Adrenal gland (tissue), 9 donors: ENCODE measurements at regions not wholly inside any gene's neighbourhood (a gene's known extent, or its start where the extent isn't known, plus 50 kb on each side); places are given as distances from the start of the nearest gene placed in this dataset.

Experiments
- DNase-seq, 7 donors: peaks; one replicate each; pipeline ENCODE4 v3.0.0-alpha.2; 2019 to 2020
- H3K27ac ChIP-seq, 5 donors: fragments of 200-600 bp; sonication (generic) in 4 of 5; 1 replicate in 3 of 5; 2 replicates in 2 of 5; pipeline versions ENCODE4 v1.5.1 to v1.8.0; 2016 to 2020; ENCODE audit warnings: mild to moderate bottlenecking in 1 of 5
- H3K27me3 ChIP-seq: fragments of 200-600 bp; 2 replicates; pipeline ENCODE4 v1.8.0; 2021
- H3K36me3 ChIP-seq, 2 donors: fragments of 200-600 bp; replicated peaks in 1 of 2; 1 replicate in 1 of 2; 2 replicates in 1 of 2; pipeline versions ENCODE4 v1.5.1 to v1.8.0; 2018 to 2022
- H3K4me1 ChIP-seq, 2 donors: fragments of 200-600 bp; replicated peaks in 1 of 2; 1 replicate in 1 of 2; 2 replicates in 1 of 2; pipeline versions ENCODE4 v1.5.1 to v1.8.0; 2018 to 2021
- H3K4me3 ChIP-seq, 4 donors: fragments of 200-600 bp; sonication (generic) in 3 of 4; one replicate each; pipeline ENCODE4 v1.5.1; 2016 to 2018
- H3K9me3 ChIP-seq, 3 donors: fragments of 200-600 bp; sonication (generic) in 1 of 3; replicated peaks in 1 of 3; 1 replicate in 2 of 3; 2 replicates in 1 of 3; pipeline versions ENCODE4 v1.5.1 to v1.8.0; 2016 to 2021
- CTCF ChIP-seq, 6 experiments: fragments of 450-650 bp in 4 of 6; fragments of 200-600 bp in 2 of 6; sonication (generic) in 1 of 6; IDR thresholded peaks; 1 replicate in 5 of 6; 2 replicates in 1 of 6; pipeline versions ENCODE4 v1.5.1 to v1.8.0; 2016 to 2021; ENCODE audit warnings: antibody characterized with exemption in 6 of 6, mild to moderate bottlenecking in 2 of 6, moderate library complexity in 1 of 6
- POLR2A ChIP-seq, 2 donors: fragments of 450-650 bp; IDR thresholded peaks; one replicate each; pipeline ENCODE4 v1.6.1; 2017; ENCODE audit warnings: antibody characterized with exemption in 2 of 2, mild to moderate bottlenecking in 2 of 2, moderate library complexity in 1 of 2
- WGBS, 4 donors: extraction: QIAGEN DNeasy Blood & Tissue Kit in 2 of 4; methylation state at CpG; one replicate each; pipeline versions ENCODE4 v1.1.5 to v1.1.7; 2013 to 2017; 5-methylcytosine and 5-hydroxymethylcytosine counted together
- intact Hi-C, 2 donors: fragments of 100-400 bp; cut with DNase I; formaldehyde crosslinking; loops; one replicate each; pipeline versions ENCODE4 v1.14.1 to v1.15.0; 2022 to 2023
- donor health status: healthy with polysubstance abuse.
- donor health status: Bipolar disorder and iron deficiency.
- donor health status: DM: yes; HTN: yes; CAD: no.
- donor health status: DM: no; HTN: no; CAD: no.
- donor health status: DM: no; HTN: no; CAD: no.

DNA sequence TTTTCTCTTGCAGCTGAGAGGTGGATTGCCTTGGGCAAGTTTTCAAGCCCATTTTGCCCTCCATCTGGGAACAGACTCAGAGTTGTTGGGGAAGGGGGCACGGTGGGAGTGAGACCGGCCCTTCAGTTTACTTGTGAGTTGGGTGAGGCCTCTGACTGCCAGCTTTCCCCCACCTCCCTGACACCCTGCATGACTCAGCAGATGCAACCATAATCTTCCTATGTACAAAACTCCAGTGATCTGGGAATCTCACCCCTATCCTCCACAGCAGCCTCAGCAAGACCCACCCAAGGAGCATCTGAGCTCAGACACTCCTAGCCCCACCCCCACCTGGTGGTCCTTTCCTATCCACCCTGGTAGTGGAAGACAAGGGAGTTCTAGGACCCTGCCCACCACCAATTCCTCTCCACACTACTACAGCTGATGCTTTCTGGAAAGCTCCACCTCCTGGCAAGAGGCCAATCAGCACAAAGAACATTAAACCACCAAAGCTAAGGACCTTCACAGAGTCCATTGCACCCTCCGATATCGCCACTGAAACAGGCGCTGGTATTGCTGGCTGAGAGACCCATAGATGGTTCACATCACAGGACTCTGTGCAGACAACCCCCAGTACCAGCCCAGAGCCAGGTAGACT, 99.4 kb upstream of the STK26 start:
- no peak for TF ChIP-seq CTCF (IDR thresholded peaks at IDR 0.05)
- no peak for TF ChIP-seq POLR2A (IDR thresholded peaks at IDR 0.05)
- Histone ChIP-seq H3K9me3 (no peaks in the 10 kb centered on the region), H3K4me1 (no peaks in the 10 kb centered on the region), H3K4me3 (no peak overlapping the region), H3K36me3 (no peaks in the 10 kb centered on the region), H3K27ac (no peak overlapping the region), H3K27me3 (peaks cover 18% of the 10 kb centered on the region)
- intact Hi-C loops, result no loop called here
- no peak for DNase-seq
- 75 to 100% (median 88%) methylated on average over 2 to 5 of the region's 5 CpGs for WGBS, 4 donors

- intact Hi-C loops, result no loop called here
- Histone ChIP-seq H3K4me3 (no peak overlapping the region), H3K4me1 (no peaks in the 10 kb centered on the region), H3K9me3 (no peaks in the 10 kb centered on the region), H3K27ac (no peak overlapping the region), H3K27me3 (peaks cover 22% of the 10 kb centered on the region), H3K36me3 (no peaks in the 10 kb centered on the region)
- 71 to 84% (median 78%) methylated on average over 8 of the region's 8 CpGs for WGBS, 4 donors
- no peak for DNase-seq
- TF ChIP-seq POLR2A (IDR thresholded peaks at IDR 0.05), result no peak
- TF ChIP-seq CTCF (IDR thresholded peaks at IDR 0.05), result no peak
These were observed 84.4 kb upstream of the STK26 start for GRCh38 chrX:131938749-131939148.

DNA sequence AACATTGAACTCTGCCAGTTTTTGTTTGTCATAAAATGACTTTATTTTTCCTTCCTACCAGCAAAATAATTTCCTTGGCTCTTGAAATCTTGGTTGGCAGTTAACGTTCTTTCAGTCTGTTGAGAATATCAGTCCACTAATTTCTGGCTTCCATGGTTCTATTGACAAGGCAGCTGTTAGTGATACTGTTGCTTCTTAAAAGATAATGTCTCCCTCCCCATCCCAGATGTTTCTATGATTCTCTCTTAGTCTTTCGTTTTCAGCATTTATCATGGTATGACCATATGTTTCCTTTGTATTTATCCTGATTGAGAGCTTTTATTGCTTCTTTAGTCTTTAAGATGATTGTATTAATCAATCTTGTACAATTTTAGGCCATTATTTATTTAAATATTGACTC, 81.1 kb upstream of the STK26 start:
- Histone ChIP-seq H3K27ac (no peak overlapping the region), H3K9me3 (no peaks in the 10 kb centered on the region), H3K4me1 (no peaks in the 10 kb centered on the region), H3K4me3 (no peak overlapping the region), H3K36me3 (no peaks in the 10 kb centered on the region), H3K27me3 (peaks cover 17% of the 10 kb centered on the region)
- DNase-seq, result no peak
- WGBS, 4 donors, result 47 to 72% (median 59%) methylated on average over 2 of the region's 2 CpGs
- TF ChIP-seq POLR2A (IDR thresholded peaks at IDR 0.05) (no peak), CTCF (IDR thresholded peaks at IDR 0.05) (no peak)
- intact Hi-C loops, result no loop called here

DNA sequence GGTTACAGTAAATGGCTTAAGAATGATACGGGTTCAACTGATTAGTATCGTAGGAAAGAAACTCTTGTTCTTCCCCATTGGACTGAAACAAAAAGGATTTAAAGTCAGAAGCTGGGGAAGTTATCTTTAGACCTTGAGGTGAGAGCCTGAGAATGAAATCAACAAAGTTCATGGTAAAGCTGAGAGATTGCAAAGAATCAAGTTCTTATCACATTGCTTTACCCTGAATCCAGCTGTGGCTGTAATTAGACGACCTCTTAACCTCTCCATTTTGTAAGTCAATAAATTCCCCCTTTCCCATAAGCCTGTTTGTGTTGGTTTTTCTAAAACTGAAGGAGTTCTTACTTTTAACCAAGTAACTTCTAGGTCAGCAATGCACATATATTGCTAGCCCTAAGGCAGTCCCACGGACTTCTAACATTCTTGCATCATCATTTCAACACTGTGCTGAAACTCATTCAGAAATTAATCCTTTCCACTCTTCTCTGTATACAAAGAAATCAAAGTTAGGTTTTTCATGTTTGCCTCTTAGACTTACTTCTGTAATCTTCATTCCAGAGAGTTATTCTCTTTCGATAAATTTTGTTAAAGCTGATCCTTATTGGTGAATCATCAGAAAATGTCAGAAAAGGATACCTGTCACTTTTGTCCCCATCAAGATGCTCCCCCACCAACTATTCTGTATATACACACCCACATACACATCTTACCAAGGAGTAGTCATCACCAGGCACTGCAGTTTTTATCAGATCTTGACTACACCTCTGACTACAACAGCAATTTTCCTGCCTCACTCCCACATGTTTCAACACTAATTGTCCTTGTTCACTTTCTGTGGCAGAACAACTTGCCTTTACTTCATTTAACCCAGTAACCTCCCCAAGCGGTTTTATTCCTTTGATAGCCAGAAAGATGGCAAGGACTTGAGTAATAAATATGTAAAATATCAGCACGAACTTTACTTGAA, 77.9 kb upstream of the STK26 start:
- DNase-seq, result no peak
- Histone ChIP-seq H3K27me3 (peaks cover 5% of the 10 kb centered on the region), H3K4me3 (no peak overlapping the region), H3K36me3 (no peaks in the 10 kb centered on the region), H3K27ac (no peak overlapping the region), H3K9me3 (no peaks in the 10 kb centered on the region), H3K4me1 (no peaks in the 10 kb centered on the region)
- TF ChIP-seq POLR2A (IDR thresholded peaks at IDR 0.05) (no peak), CTCF (IDR thresholded peaks at IDR 0.05) (no peak)
- WGBS, 4 donors, result 49 to 65% (median 53%) methylated on average over 7 of the region's 7 CpGs
- intact Hi-C loops, result no loop called here
